ENCODE measurements at regions not wholly inside any gene's neighbourhood (a gene's known extent, or its start where the extent isn't known, plus 50 kb on each side); places are given as distances from the start of the nearest gene placed in this dataset.
A peak's percentile ranks its signal among the peaks of the same experiment; 100 is the strongest.

GRCh38 chr2:142462306-142462705 lies 331.5 kb upstream of the LRP1B start:
- ChIA-PET CTCF (ENCODE audit: partially characterized antibody) (no interaction called here), POLR2A (ENCODE audit: partially characterized antibody) (no interaction called here)
- H3K56ac ChIP-seq (replicated peaks; ENCODE audit: insufficient read length, low read depth, low read length) = no peak overlapping the region
- H2BK20ac ChIP-seq (ENCODE audit: low read length) = no peak overlapping the region
- H2BK15ac ChIP-seq (ENCODE audit: low read length) = no peak overlapping the region
- DNase-seq (ENCODE audit: low read depth in 1 of 2, low spot score in 2 of 2) = no peak
- H3K36me3 ChIP-seq (ENCODE audit: control insufficient read depth in 2 of 4, insufficient read depth in 4 of 4, low read length in 3 of 4) = no peaks in the 10 kb centered on the region
- H2AFZ ChIP-seq (ENCODE audit: low read length) = no peak overlapping the region
- H4K20me1 ChIP-seq (replicated peaks in 1 of 2; ENCODE audit: control insufficient read depth in 1 of 2, insufficient read depth in 2 of 2, low read length in 2 of 2) = no peaks in the 10 kb centered on the region
- no peak overlapping the region for H3K23ac ChIP-seq (ENCODE audit: insufficient read length)
- H2BK5ac ChIP-seq (ENCODE audit: low read depth, low read length) = no peak overlapping the region
- H3K9me3 ChIP-seq (ENCODE audit: insufficient read depth in 2 of 2, low read depth in 1 of 2, low read length in 1 of 2) = no peaks in the 10 kb centered on the region
- no peak overlapping the region for H2BK120ac ChIP-seq (replicated peaks; ENCODE audit: low read depth, low read length)
- no peaks in the 10 kb centered on the region for H3K79me1 ChIP-seq (ENCODE audit: low read depth, low read length)
- no peak overlapping the region for H4K5ac ChIP-seq (ENCODE audit: insufficient read length, low read depth, low read length)
- no peak overlapping the region for H3K14ac ChIP-seq (ENCODE audit: insufficient read length)
- no peak overlapping the region for H2BK12ac ChIP-seq (ENCODE audit: low read depth, low read length)
- no peak for TF ChIP-seq YY1 (IDR thresholded peaks at IDR 0.05; ENCODE audit: low read depth, low read length)
- peak; percentile 53; the same call in 1 of the 2 replicates for TF ChIP-seq CEBPB (IDR thresholded peaks at IDR 0.05; ENCODE audit: low read depth, low read length)
- TF ChIP-seq KDM5A (IDR thresholded peaks at IDR 0.05; ENCODE audit: low read length) = no peak
- TF ChIP-seq SUZ12 (IDR thresholded peaks at IDR 0.05; ENCODE audit: low read length) = no peak
- no peak for TF ChIP-seq EGR1 (IDR thresholded peaks at IDR 0.05; ENCODE audit: borderline replicate concordance, low read depth, low read length)
- TF ChIP-seq TEAD4 (IDR thresholded peaks at IDR 0.05; ENCODE audit: low read depth, low read length) = no peak
- TF ChIP-seq MAFK (IDR thresholded peaks at IDR 0.05; ENCODE audit: low read depth, low read length) = no peak
- H3K4ac ChIP-seq (replicated peaks; ENCODE audit: insufficient read length, low read depth, low read length) = no peak overlapping the region
- no peaks in the 10 kb centered on the region for H3K23me2 ChIP-seq (ENCODE audit: low read depth, low read length)
- H3K4me2 ChIP-seq (ENCODE audit: insufficient read depth in 1 of 2, low read depth in 2 of 2, low read length in 2 of 2) = no peak overlapping the region
- H3K18ac ChIP-seq (ENCODE audit: extremely low read depth, low read length) = no peak overlapping the region
- no peaks in the 10 kb centered on the region for H3K4me1 ChIP-seq (replicated peaks in 1 of 4; ENCODE audit: control insufficient read depth in 3 of 4, insufficient read depth in 4 of 4, low read length in 3 of 4)
- no peaks in the 10 kb centered on the region for H3K79me2 ChIP-seq (ENCODE audit: control insufficient read depth in 1 of 2, insufficient read depth in 2 of 2, low read length in 2 of 2)
- no peak overlapping the region for H3K4me3 ChIP-seq (ENCODE audit: extremely low read depth in 1 of 4, insufficient read depth in 2 of 4, low read depth in 3 of 4, low read length in 4 of 4)
- H3K9ac ChIP-seq (replicated peaks in 1 of 4; ENCODE audit: extremely low read depth in 1 of 4, low read depth in 3 of 4, low read length in 3 of 4) = no peak overlapping the region
- WGBS, 2 experiments (ENCODE audit: extremely low coverage in 1 of 2, insufficient coverage in 1 of 2, insufficient read length in 1 of 2, insufficient replicate concordance in 2 of 2, low coverage in 1 of 2, low lambda C conversion rate in 2 of 2, missing lambda C conversion rate in 1 of 2) = 84% methylated on average over 1 of the region's 1 CpG; no CpG with 5 or more reads in 1 of the 2 experiments
- H2AK5ac ChIP-seq (ENCODE audit: low read depth, low read length) = no peak overlapping the region
- H3K27ac ChIP-seq (ENCODE audit: low read depth, low read length) = no peak overlapping the region
- no peak overlapping the region for H4K8ac ChIP-seq (ENCODE audit: extremely low read depth, insufficient read depth, low read length)
- no peak for FAIRE-seq
- H3K27me3 ChIP-seq (replicated peaks in 1 of 4; ENCODE audit: control insufficient read depth in 3 of 4, extremely low read depth in 1 of 4, insufficient read depth in 3 of 4, low read length in 3 of 4) = no peaks in the 10 kb centered on the region
- H4K91ac ChIP-seq (replicated peaks; ENCODE audit: insufficient read length, low read length) = no peak overlapping the region

All from H1 (cell line).